Trophoblast cell (in vitro differentiated cells and primary cell): ENCODE measurements at regions not wholly inside any gene's neighbourhood (a gene's known extent, or its start where the extent isn't known, plus 50 kb on each side); places are given as distances from the start of the nearest gene placed in this dataset.

Experiments
- DNase-seq, 2 donors: peaks; one replicate each; pipeline ENCODE4 v3.0.0-alpha.2; 2016
- H2AFZ ChIP-seq: 2 replicates; pipeline ENCODE4 v1.6.1; 2013; ENCODE audit warnings: low read length, moderate library complexity, mild to moderate bottlenecking; ENCODE audit not compliant: insufficient read depth, poor library complexity
- H2AK5ac ChIP-seq: 2 replicates; pipeline ENCODE4 v1.6.1; 2013; ENCODE audit warnings: mild to moderate bottlenecking, low read length
- H2BK120ac ChIP-seq: 2 replicates; pipeline ENCODE4 v1.6.1; 2013; ENCODE audit warnings: low read length, mild to moderate bottlenecking, moderate library complexity; ENCODE audit not compliant: insufficient read depth, poor library complexity
- H2BK12ac ChIP-seq: 2 replicates; pipeline ENCODE4 v1.6.1; 2013; ENCODE audit warnings: mild to moderate bottlenecking, low read length, moderate library complexity
- H2BK5ac ChIP-seq: 2 replicates; pipeline ENCODE4 v1.6.1; 2013; ENCODE audit warnings: low read length, low read depth, moderate library complexity, mild to moderate bottlenecking; ENCODE audit not compliant: poor library complexity
- H3K14ac ChIP-seq: 2 replicates; pipeline ENCODE4 v1.6.1; 2013; ENCODE audit warnings: mild to moderate bottlenecking, low read length
- H3K18ac ChIP-seq: 2 replicates; pipeline ENCODE4 v1.6.1; 2013; ENCODE audit warnings: mild to moderate bottlenecking, low read length
- H3K23ac ChIP-seq: 2 replicates; pipeline ENCODE4 v1.6.1; 2013; ENCODE audit warnings: low read length
- H3K27ac ChIP-seq: 2 replicates; pipeline ENCODE4 v1.5.1; 2013; ENCODE audit warnings: low read depth, mild to moderate bottlenecking, inconsistent platforms, low read length, moderate library complexity
- H3K27me3 ChIP-seq: 2 replicates; pipeline ENCODE4 v1.6.1; 2013; ENCODE audit warnings: inconsistent platforms, mild to moderate bottlenecking, low read length, moderate library complexity; ENCODE audit not compliant: insufficient read depth
- H3K36me3 ChIP-seq, 2 experiments: 1 replicate in 1 of 2; 2 replicates in 1 of 2; pipeline ENCODE4 v1.6.1; 2013; ENCODE audit warnings: low read length in 2 of 2, mild to moderate bottlenecking in 2 of 2, moderate library complexity in 1 of 2; ENCODE audit not compliant: insufficient read depth in 2 of 2, control insufficient read depth in 1 of 2
- H3K4ac ChIP-seq: 2 replicates; pipeline ENCODE4 v1.6.1; 2013; ENCODE audit warnings: low read depth, mild to moderate bottlenecking, low read length, moderate library complexity
- H3K4me1 ChIP-seq, 2 experiments: 1 replicate in 1 of 2; 2 replicates in 1 of 2; pipeline ENCODE4 v1.6.1; 2013; ENCODE audit warnings: low read length in 2 of 2, mild to moderate bottlenecking in 2 of 2, moderate library complexity in 1 of 2; ENCODE audit not compliant: insufficient read depth in 2 of 2, control insufficient read depth in 1 of 2
- H3K4me2 ChIP-seq: 2 replicates; pipeline ENCODE4 v1.6.1; 2013; ENCODE audit warnings: inconsistent platforms, mild to moderate bottlenecking, low read length, moderate library complexity
- H3K4me3 ChIP-seq: 2 replicates; pipeline ENCODE4 v1.5.1; 2013; ENCODE audit warnings: mild to moderate bottlenecking, low read depth, low read length, inconsistent platforms
- H3K79me1 ChIP-seq: one replicate; pipeline ENCODE4 v1.6.1; 2013; ENCODE audit warnings: low read length
- H3K79me2 ChIP-seq: 2 replicates; pipeline ENCODE4 v1.6.1; 2013; ENCODE audit warnings: low read length, mild to moderate bottlenecking; ENCODE audit not compliant: control insufficient read depth, insufficient read depth, poor library complexity
- H3K9ac ChIP-seq: 2 replicates; pipeline ENCODE4 v1.6.1; 2013; ENCODE audit warnings: mild to moderate bottlenecking, low read length
- H3K9me3 ChIP-seq: 2 replicates; pipeline ENCODE4 v1.6.1; 2013; ENCODE audit warnings: low read depth, mild to moderate bottlenecking, control low read depth, inconsistent platforms, low read length; ENCODE audit not compliant: insufficient read depth
- H4K12ac ChIP-seq: 2 replicates; pipeline ENCODE4 v1.6.1; 2013; ENCODE audit warnings: low read depth, mild to moderate bottlenecking, low read length, moderate library complexity
- H4K8ac ChIP-seq: 2 replicates; pipeline ENCODE4 v1.6.1; 2013; ENCODE audit warnings: low read depth, mild to moderate bottlenecking, low read length, moderate library complexity
- H4K91ac ChIP-seq: one replicate; pipeline ENCODE4 v1.6.1; 2013; ENCODE audit warnings: low read depth, mild to moderate bottlenecking, low read length, moderate library complexity
- WGBS: extraction: QIAGEN DNeasy Blood & Tissue Kit; methylation state at CpG from one replicate; pipeline ENCODE4 v1.1.7; 2013; ENCODE audit warnings: missing lambda C conversion rate; ENCODE audit not compliant: insufficient read length, insufficient coverage; ENCODE audit errors: extremely low coverage; 5-methylcytosine and 5-hydroxymethylcytosine counted together

GRCh38 chr4:29121586-29121985 is 1598.6 kb upstream of the PCDH7 start:
- Histone ChIP-seq H2AK5ac (no peak overlapping the region), H3K4me1 (no peaks in the 10 kb centered on the region), H4K8ac (no peak overlapping the region), H4K12ac (no peak overlapping the region), H3K9me3 (no peaks in the 10 kb centered on the region), H3K36me3 (no peaks in the 10 kb centered on the region), H3K9ac (no peak overlapping the region), H2BK120ac (no peak overlapping the region), H3K4me3 (no peak overlapping the region), H3K27ac (no peak overlapping the region), H2AFZ (no peak overlapping the region), H3K18ac (no peak overlapping the region), H2BK12ac (no peak overlapping the region), H3K23ac (no peak overlapping the region), H3K27me3 (no peaks in the 10 kb centered on the region), H4K91ac (no peak overlapping the region), H2BK5ac (no peak overlapping the region), H3K4me2 (no peak overlapping the region), H3K79me1 (no peaks in the 10 kb centered on the region), H3K4ac (no peak overlapping the region), H3K14ac (no peak overlapping the region), H3K79me2 (no peaks in the 10 kb centered on the region)
- no CpG with 5 or more reads among the region's 4 CpGs for WGBS
- no peak for DNase-seq

DNA sequence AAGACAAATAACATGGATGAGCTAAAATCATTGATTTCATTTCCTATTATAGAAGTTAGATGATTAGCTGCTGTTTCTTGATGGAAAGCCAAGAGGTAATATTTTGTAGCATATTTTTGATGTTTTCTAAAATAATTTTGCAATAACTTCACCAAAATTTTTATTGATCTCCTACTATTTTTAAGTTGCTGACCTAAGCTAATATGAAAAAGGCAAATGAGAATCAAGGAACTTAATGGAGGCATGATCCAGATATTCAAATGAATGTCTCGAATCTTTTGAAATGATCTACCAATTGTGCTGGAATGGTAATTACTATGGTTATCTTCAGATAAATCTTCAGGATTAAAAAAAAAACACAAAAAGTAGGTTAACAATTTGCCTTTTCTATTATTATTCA is 1591.4 kb upstream of the PCDH7 start:
- Histone ChIP-seq H3K36me3 (no peaks in the 10 kb centered on the region), H3K18ac (no peak overlapping the region), H3K27ac (no peak overlapping the region), H2AK5ac (no peak overlapping the region), H3K4me3 (no peak overlapping the region), H4K8ac (no peak overlapping the region), H3K4me2 (no peak overlapping the region), H3K4ac (no peak overlapping the region), H3K79me2 (no peaks in the 10 kb centered on the region), H4K91ac (no peak overlapping the region), H3K9me3 (no peaks in the 10 kb centered on the region), H3K27me3 (no peaks in the 10 kb centered on the region), H4K12ac (no peak overlapping the region), H2BK120ac (no peak overlapping the region), H2BK12ac (no peak overlapping the region), H2BK5ac (no peak overlapping the region), H3K9ac (no peak overlapping the region), H2AFZ (no peak overlapping the region), H3K14ac (no peak overlapping the region), H3K4me1 (no peaks in the 10 kb centered on the region), H3K79me1 (no peaks in the 10 kb centered on the region), H3K23ac (no peak overlapping the region)
- WGBS, result no CpG with 5 or more reads among the region's 1 CpG
- no peak for DNase-seq

GRCh38 chr4:29131304-29131703 is 1588.9 kb upstream of the PCDH7 start:
- Histone ChIP-seq H2AFZ (no peak overlapping the region), H4K91ac (no peak overlapping the region), H4K12ac (no peak overlapping the region), H3K27ac (no peak overlapping the region), H2BK12ac (no peak overlapping the region), H3K79me2 (no peaks in the 10 kb centered on the region), H3K18ac (no peak overlapping the region), H2BK5ac (no peak overlapping the region), H4K8ac (no peak overlapping the region), H3K27me3 (no peaks in the 10 kb centered on the region), H3K4me1 (no peaks in the 10 kb centered on the region), H3K9ac (no peak overlapping the region), H3K14ac (no peak overlapping the region), H2AK5ac (no peak overlapping the region), H3K4ac (no peak overlapping the region), H3K9me3 (no peaks in the 10 kb centered on the region), H3K4me2 (no peak overlapping the region), H3K23ac (no peak overlapping the region), H2BK120ac (no peak overlapping the region), H3K4me3 (no peak overlapping the region), H3K36me3 (no peaks in the 10 kb centered on the region), H3K79me1 (no peaks in the 10 kb centered on the region)
- DNase-seq, result no peak
- no CpG with 5 or more reads among the region's 2 CpGs for WGBS

DNA sequence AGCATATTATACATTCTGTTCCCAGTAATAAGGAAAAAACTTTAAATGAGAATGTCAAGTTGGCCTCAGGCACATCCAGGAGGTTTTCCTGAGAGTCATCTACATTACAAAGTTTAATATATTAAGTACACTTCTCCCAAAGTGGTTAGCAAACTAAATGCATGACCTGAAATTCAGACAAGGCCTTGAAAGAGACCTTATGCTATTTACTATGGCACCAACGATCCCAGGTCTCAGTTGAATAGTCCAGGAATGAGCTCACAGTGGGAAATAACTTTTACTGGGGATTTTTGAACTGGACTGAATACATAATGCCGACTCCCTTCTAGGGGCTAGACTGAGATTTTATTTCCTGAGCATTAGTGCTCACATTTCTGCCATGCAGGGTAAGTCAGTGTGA is 1577.5 kb upstream of the PCDH7 start:
- Histone ChIP-seq H3K27me3 (no peaks in the 10 kb centered on the region), H3K18ac (no peak overlapping the region), H3K9me3 (no peaks in the 10 kb centered on the region), H3K4me1 (no peaks in the 10 kb centered on the region), H2BK120ac (no peak overlapping the region), H3K79me2 (no peaks in the 10 kb centered on the region), H2AK5ac (no peak overlapping the region), H4K91ac (no peak overlapping the region), H3K9ac (no peak overlapping the region), H2BK12ac (no peak overlapping the region), H3K79me1 (no peaks in the 10 kb centered on the region), H3K4me2 (no peak overlapping the region), H3K23ac (no peak overlapping the region), H4K8ac (no peak overlapping the region), H2AFZ (no peak overlapping the region), H3K14ac (no peak overlapping the region), H3K27ac (no peak overlapping the region), H3K4me3 (no peak overlapping the region), H3K4ac (no peak overlapping the region), H4K12ac (no peak overlapping the region), H3K36me3 (no peaks in the 10 kb centered on the region), H2BK5ac (no peak overlapping the region)
- no peak for DNase-seq
- no CpG with 5 or more reads among the region's 2 CpGs for WGBS
